GM23338 (cell line): ENCODE measurements at regions not wholly inside any gene's neighbourhood (a gene's known extent, or its start where the extent isn't known, plus 50 kb on each side); places are given as distances from the start of the nearest gene placed in this dataset.
A peak's percentile ranks its signal among the peaks of the same experiment; 100 is the strongest.

ENCODE experiments used
- ATAC-seq: fragments of 200-7000 bp; cut with Tn5 transposase; 3 replicates; pipeline ENCODE4 v1.9.1; 2020
- DNase-seq: peaks from one replicate; pipeline ENCODE4 v3.0.0-alpha.2; 2015; ENCODE audit warnings: low spot score
- H2AFZ ChIP-seq: fragments of 200-600 bp; sonication (generic); 2 replicates; pipeline ENCODE4 v1.8.0; 2016; ENCODE audit warnings: antibody characterized with exemption, mild to moderate bottlenecking, moderate library complexity
- H3F3A ChIP-seq: fragments of 200-600 bp; sonication (generic); replicated peaks from 2 replicates; pipeline ENCODE4 v1.8.0; 2017; ENCODE audit warnings: antibody characterized with exemption, mixed run types, low read depth
- H3K27ac ChIP-seq: fragments of 200-600 bp; sonication (generic); 2 replicates; pipeline ENCODE4 v1.6.1; 2016; ENCODE audit warnings: low read depth
- H3K27me3 ChIP-seq: fragments of 200-600 bp; sonication (generic); 2 replicates; pipeline ENCODE4 v1.8.0; 2016; ENCODE audit warnings: mild to moderate bottlenecking, mixed run types, moderate library complexity; ENCODE audit not compliant: insufficient read depth
- H3K36me3 ChIP-seq: fragments of 200-600 bp; sonication (generic); 2 replicates; pipeline ENCODE4 v1.8.0; 2016; ENCODE audit warnings: mild to moderate bottlenecking; ENCODE audit not compliant: insufficient read depth
- H3K4me1 ChIP-seq: fragments of 200-600 bp; sonication (generic); 2 replicates; pipeline ENCODE4 v1.8.0; 2016; ENCODE audit warnings: mild to moderate bottlenecking, moderate library complexity; ENCODE audit not compliant: insufficient read depth
- H3K4me2 ChIP-seq: fragments of 200-600 bp; sonication (generic); 2 replicates; pipeline ENCODE4 v1.7.1; 2017; ENCODE audit warnings: mixed run types
- H3K4me3 ChIP-seq: fragments of 200-600 bp; sonication (generic); 2 replicates; pipeline ENCODE4 v1.6.1; 2016; ENCODE audit warnings: mixed run types
- H3K79me2 ChIP-seq: fragments of 200-600 bp; sonication (generic); replicated peaks from 2 replicates; pipeline ENCODE4 v1.8.0; 2017; ENCODE audit warnings: mild to moderate bottlenecking; ENCODE audit not compliant: insufficient read depth
- H3K9me2 ChIP-seq: fragments of 200-600 bp; sonication (generic); 2 replicates; pipeline ENCODE4 v1.8.0; 2017; ENCODE audit not compliant: insufficient read depth
- H4K20me1 ChIP-seq: fragments of 200-600 bp; sonication (generic); replicated peaks from 2 replicates; pipeline ENCODE4 v1.8.0; 2017; ENCODE audit warnings: mild to moderate bottlenecking; ENCODE audit not compliant: insufficient read depth
- H3K27ac Mint-ChIP-seq: 2 replicates; pipeline ENCODE4 v1.8.0; 2020; ENCODE audit warnings: inconsistent platforms, mild to moderate bottlenecking, moderate library complexity, mixed read lengths
- H3K27me3 Mint-ChIP-seq: 3 replicates; pipeline ENCODE4 v1.8.0; 2022; ENCODE audit warnings: low read depth, mild to moderate bottlenecking, moderate library complexity, mixed read lengths, inconsistent platforms; ENCODE audit not compliant: insufficient read depth, poor library complexity
- H3K36me3 Mint-ChIP-seq: 3 replicates; pipeline ENCODE4 v1.8.0; 2021; ENCODE audit warnings: low read depth, mild to moderate bottlenecking, inconsistent platforms, moderate library complexity, mixed read lengths
- H3K4me1 Mint-ChIP-seq: 3 replicates; pipeline ENCODE4 v1.8.0; 2020; ENCODE audit warnings: mild to moderate bottlenecking, inconsistent platforms, mixed read lengths
- H3K4me3 Mint-ChIP-seq: 3 replicates; pipeline ENCODE4 v1.8.0; 2021; ENCODE audit warnings: moderate library complexity, mild to moderate bottlenecking, inconsistent platforms, mixed read lengths
- H3K9me3 Mint-ChIP-seq: 3 replicates; pipeline ENCODE4 v1.8.0; 2020; ENCODE audit warnings: moderate library complexity, mild to moderate bottlenecking, inconsistent platforms, mixed read lengths
- CTCF ChIP-seq, 2 experiments: fragments of 200-600 bp in 1 of 2; sonication (generic) in 1 of 2; conservative IDR thresholded peaks; 2 replicates each; pipeline versions ENCODE4 v1.5.1 to v1.6.1; 2016 to 2017; ENCODE audit warnings: antibody characterized with exemption in 2 of 2, low read depth in 2 of 2, mild to moderate bottlenecking in 2 of 2, moderate library complexity in 1 of 2
- EZH2 ChIP-seq: fragments of 200-600 bp; sonication (generic); IDR thresholded peaks from one replicate; pipeline ENCODE4 v1.8.0; 2017; ENCODE audit warnings: antibody characterized with exemption, mild to moderate bottlenecking, low read depth; ENCODE audit not compliant: unreplicated experiment

- Mint-ChIP-seq H3K4me3 (no peak overlapping the region), H3K27ac (no peak overlapping the region), H3K4me1 (no peaks in the 10 kb centered on the region), H3K9me3 (no peaks in the 10 kb centered on the region), H3K27me3 (no peaks in the 10 kb centered on the region), H3K36me3 (no peaks in the 10 kb centered on the region)
- no peak for TF ChIP-seq EZH2
- peak; percentile 65 to 67 for TF ChIP-seq CTCF (conservative IDR thresholded peaks at IDR 0.05; ENCODE audit: low read depth in 2 of 2)
- no peak overlapping the region for H3K27ac ChIP-seq
- no peaks in the 10 kb centered on the region for H3F3A ChIP-seq
- no peak overlapping the region for H3K4me2 ChIP-seq
- no peaks in the 10 kb centered on the region for H3K4me1 ChIP-seq
- no peaks in the 10 kb centered on the region for H4K20me1 ChIP-seq
- peaks cover 9% of the 10 kb centered on the region; the same call in 1 of the 2 replicates for H3K9me2 ChIP-seq
- H3K27me3 ChIP-seq: no peaks in the 10 kb centered on the region
- no peaks in the 10 kb centered on the region for H3K36me3 ChIP-seq
- ATAC-seq (peak; percentile 78), DNase-seq (peak; percentile 64)
- no peak overlapping the region for H3K4me3 ChIP-seq
- H3K79me2 ChIP-seq: no peaks in the 10 kb centered on the region
- peak overlapping the region; percentile 82 for H2AFZ ChIP-seq
Measured at GRCh38 chr4:22869235-22869634, 176.5 kb downstream of the GBA3 start.
